HG03342 (cell line): ENCODE measurements at regions not wholly inside any gene's neighbourhood (a gene's known extent, or its start where the extent isn't known, plus 50 kb on each side); places are given as distances from the start of the nearest gene placed in this dataset.
A peak's percentile ranks its signal among the peaks of the same experiment; 100 is the strongest.

Source experiments
- ATAC-seq: cut with Tn5 transposase; IDR thresholded peaks from one replicate; pipeline ENCODE4 v1.9.1; 2021; ENCODE audit warnings: mild to moderate bottlenecking, moderate library complexity; ENCODE audit not compliant: unreplicated experiment

- ATAC-seq, result no peak
Measured at GRCh38 chr3:111244760-111245159, 173.1 kb downstream of the NECTIN3 start.

- ATAC-seq, result no peak
Measured at GRCh38 chr3:111246967-111247760, 175.5 kb downstream of the NECTIN3 start.

DNA sequence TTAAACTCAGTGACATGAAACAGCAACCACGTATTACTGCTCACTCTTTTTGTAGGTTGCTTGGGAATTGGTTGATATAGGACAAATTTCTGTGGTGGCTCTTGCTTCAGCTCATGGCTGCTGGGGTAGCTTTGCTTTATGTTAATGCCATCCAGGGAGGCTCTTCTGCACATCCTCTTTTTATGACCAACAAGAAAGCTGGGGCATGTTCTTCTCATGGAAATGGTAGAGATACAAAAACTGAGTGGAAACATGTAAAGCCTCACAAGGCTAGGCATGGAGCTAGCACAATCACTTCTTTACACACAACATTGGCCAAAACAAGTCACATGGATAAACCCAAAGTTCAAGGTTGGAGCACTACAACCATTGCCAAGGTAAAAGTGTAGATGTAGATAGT, 176.8 kb downstream of the NECTIN3 start:
- no peak for ATAC-seq

DNA sequence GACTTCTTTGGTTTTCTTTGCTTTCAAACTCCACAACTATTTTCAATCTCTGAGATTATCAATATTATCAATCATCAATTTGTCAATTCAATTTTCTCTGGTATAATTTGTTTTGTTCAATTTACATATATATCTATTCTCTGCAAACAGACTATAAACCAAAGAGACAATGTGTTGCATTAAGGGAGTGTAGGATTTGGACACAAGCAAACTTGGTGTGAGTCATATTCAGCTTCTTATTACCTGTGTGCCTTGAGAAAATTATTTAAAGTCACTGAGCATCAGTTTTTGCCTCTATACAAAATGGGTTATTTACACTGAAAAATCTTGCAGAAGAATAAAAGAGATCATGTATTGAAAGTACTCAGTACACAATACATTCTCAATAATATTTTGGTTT, 177.8 kb downstream of the NECTIN3 start:
- ATAC-seq, result no peak

DNA sequence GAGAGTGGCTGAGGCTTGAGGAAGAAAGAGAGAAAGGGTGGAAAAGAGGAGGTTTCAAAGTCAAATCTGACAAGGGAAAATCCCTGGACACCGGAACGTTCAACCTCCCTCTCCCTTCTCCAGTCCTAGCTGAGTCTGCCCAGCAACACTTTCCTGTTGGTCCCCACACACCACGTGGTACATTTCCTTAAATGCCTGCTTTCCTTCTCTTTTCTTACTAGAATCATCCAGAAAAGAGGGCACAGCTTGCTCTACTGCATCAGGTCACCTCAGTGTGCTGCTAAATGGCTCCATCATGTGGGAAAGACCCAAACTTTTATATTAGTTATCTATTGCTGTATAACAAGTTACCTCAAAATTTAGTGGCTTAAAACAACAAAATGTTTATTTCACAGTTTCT, 181.2 kb downstream of the NECTIN3 start:
- ATAC-seq, result peak; percentile 68

- ATAC-seq, result no peak
Measured at GRCh38 chr3:111253733-111254132, 182.1 kb downstream of the NECTIN3 start.

GRCh38 chr3:111260878-111261277, 189.3 kb downstream of the NECTIN3 start:
- no peak for ATAC-seq

GRCh38 chr3:111269777-111270176, 198.2 kb downstream of the NECTIN3 start:
- no peak for ATAC-seq

- no peak for ATAC-seq
Measured at GRCh38 chr3:111277226-111277625, 205.6 kb downstream of the NECTIN3 start.

DNA sequence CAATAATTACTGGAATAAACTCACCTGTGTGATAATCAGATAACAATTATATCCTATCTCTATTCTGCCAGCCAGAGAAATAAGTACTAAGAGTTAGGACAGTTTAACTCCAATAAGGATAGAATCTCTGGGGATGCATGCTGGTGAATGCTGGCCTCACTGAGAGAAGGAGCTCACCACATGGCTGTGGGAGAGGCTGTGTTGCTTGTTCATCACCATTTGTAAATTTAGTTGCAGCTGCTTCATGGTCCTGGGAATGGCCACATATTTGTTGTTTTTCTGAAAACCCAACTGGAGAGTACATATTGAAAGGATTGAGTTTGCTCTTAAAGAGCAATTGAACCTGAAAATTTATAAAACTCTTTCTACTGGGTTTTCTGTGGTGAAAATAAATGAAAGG, 207.3 kb downstream of the NECTIN3 start:
- ATAC-seq, result no peak

GRCh38 chr3:111282024-111282423, 210.4 kb downstream of the NECTIN3 start:
- ATAC-seq, result no peak

GRCh38 chr3:111283165-111283564, 211.5 kb downstream of the NECTIN3 start:
- no peak for ATAC-seq

GRCh38 chr3:111284503-111285183, 213.0 kb downstream of the NECTIN3 start:
- no peak for ATAC-seq

GRCh38 chr3:111285184-111285538, 213.5 kb downstream of the NECTIN3 start:
- no peak for ATAC-seq

GRCh38 chr3:111285694-111286093, 214.1 kb downstream of the NECTIN3 start:
- ATAC-seq, result no peak

- no peak for ATAC-seq
Measured at GRCh38 chr3:111286746-111287145, 215.1 kb downstream of the NECTIN3 start.

- no peak for ATAC-seq
Measured at GRCh38 chr3:111292117-111292516, 220.5 kb downstream of the NECTIN3 start.

GRCh38 chr3:111299192-111299615, 227.6 kb downstream of the NECTIN3 start:
- no peak for ATAC-seq

DNA sequence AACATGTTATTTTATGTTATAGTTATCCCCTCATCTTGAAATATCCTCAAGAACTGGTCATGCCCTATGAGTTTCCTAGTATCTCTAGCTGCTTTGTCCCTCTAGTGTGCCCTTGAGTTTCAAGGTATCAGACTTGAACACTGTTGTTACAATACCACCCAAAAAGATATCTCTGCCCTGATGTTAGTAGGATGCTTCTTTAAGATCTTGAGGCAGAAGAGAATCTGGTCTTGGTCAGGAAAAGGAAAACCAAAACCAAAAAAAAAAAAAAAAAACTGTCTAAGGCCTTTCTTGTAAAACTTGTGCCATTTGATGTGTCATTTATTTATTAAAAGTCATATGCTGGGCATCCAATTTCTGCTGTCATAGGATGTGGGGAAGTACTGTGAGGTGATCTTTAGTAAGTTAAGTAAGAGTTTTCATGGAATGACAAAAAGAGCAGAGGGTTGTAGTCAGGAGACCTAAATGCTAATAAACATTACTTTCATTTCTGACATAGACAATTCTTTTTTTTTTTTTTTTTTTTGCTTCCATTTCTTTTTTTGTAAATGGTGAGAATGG, 229.7 kb downstream of the NECTIN3 start:
- ATAC-seq, result no peak

GRCh38 chr3:111302063-111302462, 230.4 kb downstream of the NECTIN3 start:
- no peak for ATAC-seq

DNA sequence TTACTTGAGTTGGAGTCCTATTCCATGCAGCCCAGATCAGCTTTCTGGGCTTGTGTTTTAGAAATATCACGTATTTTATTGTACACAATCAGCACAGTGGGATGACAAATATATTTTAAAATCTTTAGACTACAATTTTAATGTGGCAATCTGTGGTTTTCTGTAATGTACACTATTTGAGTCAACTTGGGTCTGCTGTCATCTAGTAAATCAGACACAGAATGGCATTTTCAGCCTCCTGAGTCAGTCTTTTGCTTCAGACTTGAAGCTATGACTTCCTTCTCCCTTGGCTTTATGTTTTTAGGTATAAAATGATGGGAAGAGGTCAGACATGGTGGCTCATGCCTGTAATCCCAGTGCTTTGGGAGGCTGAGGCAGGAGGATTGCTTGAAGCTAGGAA, 232.1 kb downstream of the NECTIN3 start:
- no peak for ATAC-seq

DNA sequence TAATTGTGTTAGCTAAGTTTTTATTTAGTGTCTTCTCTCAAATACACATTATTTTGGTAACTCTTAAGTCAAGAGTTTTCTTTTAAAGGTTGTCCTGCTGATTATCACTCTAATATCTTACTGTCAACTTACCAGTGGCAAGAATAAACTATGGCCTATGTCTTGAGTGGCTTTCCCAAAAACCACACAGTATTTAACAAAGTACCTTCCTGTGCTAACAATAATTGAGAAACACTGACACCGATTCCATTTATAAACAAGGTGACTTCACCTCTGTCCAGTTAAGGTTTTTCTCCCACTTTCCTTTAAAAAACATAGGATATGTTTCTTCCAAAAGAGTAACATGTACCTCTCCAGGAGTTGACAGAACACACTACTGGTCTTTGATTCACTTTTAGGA, 234.3 kb upstream of the CD96 start:
- no peak for ATAC-seq
